HG02852 (cell line): ENCODE measurements at regions not wholly inside any gene's neighbourhood (a gene's known extent, or its start where the extent isn't known, plus 50 kb on each side); places are given as distances from the start of the nearest gene placed in this dataset.

Source experiments
- ATAC-seq: cut with Tn5 transposase; IDR thresholded peaks from one replicate; pipeline ENCODE4 v1.9.1; 2021; ENCODE audit warnings: mild to moderate bottlenecking, moderate library complexity; ENCODE audit not compliant: unreplicated experiment

DNA sequence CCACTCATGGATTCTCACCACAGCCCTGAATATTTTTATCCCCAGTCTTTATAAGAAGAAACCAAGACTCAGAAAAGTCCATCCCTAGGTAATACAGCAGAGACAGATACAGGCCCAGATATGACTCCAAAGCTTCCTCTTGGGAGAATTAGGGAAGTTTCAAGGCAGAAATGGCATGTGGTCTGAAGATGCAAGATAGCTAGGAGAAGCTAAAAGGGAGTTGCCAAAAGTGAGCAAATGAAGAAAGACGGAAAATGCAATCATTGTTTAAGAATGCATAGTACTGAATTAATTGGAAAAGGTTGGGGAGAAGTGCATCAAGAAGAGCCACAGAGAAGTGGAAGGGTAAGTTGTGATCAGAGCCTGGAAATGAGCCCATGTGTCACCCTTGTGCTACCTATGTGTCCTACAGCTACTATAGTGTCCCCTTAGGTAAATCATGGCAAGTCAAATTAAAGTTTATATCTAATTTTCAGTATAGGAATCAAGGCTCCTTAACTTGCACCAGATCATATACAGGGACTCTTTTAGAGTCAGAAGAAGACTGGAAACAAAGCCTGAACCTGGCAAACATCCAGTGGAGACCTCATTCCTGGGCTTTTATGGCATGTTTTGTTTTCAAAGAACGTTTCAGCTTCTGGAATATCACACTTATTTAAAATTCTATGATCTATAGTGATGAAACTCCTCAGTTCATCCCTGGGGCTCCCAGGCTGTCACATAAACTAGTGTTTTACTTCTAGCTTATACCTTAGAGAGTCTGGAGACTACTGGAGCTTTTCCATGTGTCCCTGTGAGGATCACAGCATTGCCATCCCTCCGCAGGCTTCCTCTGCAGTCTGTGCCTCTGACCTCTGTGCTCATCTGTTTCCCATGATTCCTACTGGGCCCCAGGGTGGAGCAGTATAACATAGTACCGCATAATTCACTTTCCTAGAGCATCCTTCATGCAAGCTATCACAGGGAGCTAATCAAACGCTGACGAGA is 189.0 kb upstream of the CDKN3 start:
- no peak for ATAC-seq

DNA sequence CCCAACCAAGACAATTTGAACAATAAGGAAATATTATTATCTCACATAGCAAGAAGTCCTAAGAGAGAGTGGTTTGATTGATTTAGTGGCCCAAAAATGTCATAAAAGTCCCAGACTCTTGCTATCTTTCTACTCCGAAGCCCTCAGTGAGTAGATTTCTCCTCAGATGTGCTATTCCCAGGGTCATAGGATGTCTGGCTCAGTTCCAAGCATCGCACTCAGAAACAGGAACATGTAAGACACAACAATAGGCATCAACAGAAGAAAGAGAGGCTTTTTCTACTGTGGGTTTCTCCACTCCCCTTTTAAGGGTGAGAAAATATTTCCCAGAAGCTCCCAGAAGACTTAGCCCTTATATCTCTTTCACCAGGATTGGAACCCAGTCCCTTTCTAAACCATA is 188.1 kb upstream of the CDKN3 start:
- no peak for ATAC-seq

- no peak for ATAC-seq
These were observed 187.1 kb upstream of the CDKN3 start for GRCh38 chr14:54209511-54210250.

GRCh38 chr14:54211551-54212308 is 185.1 kb upstream of the CDKN3 start:
- ATAC-seq, result no peak

- no peak for ATAC-seq
These were observed 183.3 kb upstream of the CDKN3 start for GRCh38 chr14:54213536-54213935.

DNA sequence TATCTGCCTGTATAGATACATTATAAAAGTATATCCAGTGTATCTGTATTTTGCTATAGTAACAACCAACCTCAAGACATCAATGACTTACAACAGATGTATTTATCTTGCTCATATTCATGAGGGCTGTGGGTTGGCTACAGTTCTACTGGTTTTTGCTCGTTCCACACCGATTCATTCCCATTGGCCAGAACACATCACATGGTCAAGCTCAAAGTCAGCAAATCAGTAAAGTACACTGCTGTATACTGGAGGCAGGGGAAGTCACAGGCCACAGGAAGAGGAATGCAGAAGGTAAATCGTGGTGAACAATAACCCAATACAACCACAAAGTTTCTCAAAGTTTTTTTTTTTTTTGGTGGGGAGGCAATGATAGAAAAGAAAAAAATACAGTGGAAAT is 180.0 kb upstream of the CDKN3 start:
- no peak for ATAC-seq

DNA sequence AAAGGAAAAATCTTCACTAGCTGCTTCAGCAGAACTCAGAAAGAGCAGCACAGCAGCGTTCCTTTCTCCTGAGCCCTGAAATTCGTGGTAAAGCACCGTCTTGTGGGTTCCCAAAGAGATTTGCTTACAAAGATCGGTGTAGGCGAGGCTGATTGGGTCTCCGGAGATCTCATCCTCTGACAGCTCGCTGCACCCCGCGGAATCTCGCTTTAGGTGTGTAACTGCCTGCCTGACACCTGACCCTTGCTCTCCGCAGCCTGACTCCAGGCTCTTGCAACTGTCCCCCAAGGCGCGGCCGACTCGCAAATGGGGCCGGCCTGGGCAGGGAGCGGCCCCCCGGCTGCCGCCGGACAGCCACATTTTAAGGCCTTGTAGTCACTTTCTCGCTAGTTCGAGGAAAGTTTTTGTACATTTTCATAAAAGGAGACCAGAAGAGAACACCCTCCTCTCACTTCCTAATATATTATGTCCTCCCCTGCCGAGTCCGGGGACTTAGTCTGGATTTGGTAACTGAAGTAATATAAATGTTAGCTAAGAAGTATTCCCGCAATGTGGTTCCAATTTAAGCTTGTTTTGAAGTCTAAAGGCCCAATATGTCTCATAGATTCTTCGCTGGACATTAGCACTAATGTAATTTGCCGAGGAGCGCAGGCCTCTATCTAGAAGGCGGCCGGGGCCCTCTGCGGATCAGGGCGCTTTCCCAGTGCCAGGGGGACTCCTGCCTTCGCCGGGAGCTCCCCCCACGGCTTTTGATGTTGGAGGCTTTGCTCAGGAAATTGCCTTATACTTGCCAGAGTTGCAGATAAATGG is 177.3 kb upstream of the CDKN3 start:
- no peak for ATAC-seq

DNA sequence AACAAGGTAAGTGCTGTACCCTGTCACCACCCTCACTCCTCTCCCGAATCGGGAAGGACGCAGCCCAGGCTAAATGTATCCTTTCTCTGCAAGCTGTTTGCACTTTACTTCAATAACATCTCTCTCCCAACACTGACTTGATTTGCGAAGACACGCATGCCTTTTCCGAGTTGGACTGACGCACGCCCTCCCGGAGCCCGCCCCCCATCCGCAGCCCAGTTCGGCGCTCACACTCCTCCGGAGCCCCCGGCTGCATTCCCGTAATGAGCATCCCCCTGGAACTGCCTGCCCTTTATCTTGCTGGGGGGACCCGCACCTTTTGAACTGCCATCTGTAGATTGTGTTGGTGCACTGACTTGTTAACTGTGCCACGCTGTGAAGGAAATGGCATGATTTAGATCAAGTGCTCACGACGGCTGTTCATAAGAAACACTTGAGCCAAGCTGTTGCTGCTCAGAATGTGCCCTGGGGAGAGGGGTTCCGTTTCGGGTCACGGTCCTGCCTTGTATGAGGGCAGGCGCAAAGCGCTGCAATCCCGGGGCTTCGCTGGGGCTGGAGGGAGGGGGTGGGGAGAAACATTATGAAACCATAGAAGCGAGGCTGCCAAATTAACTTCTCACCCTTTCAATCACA is 176.6 kb upstream of the CDKN3 start:
- ATAC-seq, result no peak

- no peak for ATAC-seq
These were observed 175.9 kb upstream of the CDKN3 start for GRCh38 chr14:54220704-54221431.

DNA sequence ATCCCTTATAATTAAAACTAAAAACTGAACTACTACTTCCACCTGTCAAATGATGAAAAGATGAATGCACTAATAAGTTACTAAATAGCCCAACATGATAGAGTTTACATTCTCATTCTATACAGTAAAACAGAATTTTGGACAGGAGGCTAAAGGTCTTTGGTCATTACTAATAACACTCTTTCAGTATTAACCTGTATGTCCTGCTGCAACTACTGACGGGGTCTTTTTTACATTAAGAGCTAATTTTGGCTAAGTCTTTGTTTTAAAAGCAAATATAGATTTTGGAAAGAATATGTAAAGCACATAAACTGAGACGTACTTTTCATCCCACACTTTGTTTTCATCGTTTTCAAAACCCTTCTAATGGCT is 175.4 kb upstream of the CDKN3 start:
- ATAC-seq, result no peak

DNA sequence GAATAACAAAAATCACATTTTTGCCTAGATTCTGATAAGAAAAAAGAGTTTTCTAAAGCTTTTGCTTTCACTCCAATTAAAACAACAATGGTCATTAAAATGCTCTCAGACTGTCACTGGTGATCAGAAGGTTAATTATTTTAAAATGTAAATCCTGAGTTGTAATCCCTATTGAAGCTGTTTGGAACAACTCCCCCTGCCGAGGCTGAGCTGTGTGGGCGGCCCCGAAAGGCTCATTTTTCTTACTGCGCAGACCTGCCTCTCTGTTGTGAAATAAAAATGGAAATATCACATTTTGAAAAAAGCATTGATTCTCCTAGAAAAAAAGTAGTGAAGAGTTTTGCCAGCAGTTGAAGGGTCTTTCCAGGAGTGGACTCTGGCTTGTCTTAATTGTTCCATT is 174.8 kb upstream of the CDKN3 start:
- no peak for ATAC-seq

GRCh38 chr14:54223831-54224402 is 172.9 kb upstream of the CDKN3 start:
- ATAC-seq, result no peak

DNA sequence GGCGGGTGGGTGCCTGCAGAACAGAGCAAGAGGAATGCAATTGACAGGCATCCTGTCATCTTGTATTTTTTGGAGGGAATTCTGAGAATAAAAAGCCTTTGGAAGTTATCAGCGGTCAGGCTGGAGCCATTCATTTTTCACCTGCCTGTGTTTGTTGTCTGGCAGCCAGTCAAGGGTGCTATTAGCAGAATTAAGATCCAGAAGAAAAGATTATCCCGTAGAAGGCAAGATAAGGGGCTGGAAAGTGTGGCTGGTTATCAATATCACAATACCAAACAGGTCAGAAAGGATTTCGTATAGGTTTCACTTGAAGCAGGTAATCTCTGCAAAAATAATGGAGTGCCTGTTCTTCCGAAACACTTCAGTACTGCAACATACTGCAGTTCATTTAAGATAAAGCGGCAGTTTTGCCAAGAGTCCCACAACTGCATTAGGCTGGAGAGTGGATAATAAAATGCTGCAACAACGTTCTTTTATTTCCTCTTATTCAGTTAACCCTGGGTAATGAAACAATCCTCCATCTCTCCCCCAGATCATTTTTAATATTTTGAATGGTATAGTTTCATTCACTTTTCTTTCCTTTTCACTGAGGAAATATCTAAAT is 171.2 kb upstream of the CDKN3 start:
- no peak for ATAC-seq

- no peak for ATAC-seq
These were observed 170.7 kb upstream of the CDKN3 start for GRCh38 chr14:54226103-54226502.

DNA sequence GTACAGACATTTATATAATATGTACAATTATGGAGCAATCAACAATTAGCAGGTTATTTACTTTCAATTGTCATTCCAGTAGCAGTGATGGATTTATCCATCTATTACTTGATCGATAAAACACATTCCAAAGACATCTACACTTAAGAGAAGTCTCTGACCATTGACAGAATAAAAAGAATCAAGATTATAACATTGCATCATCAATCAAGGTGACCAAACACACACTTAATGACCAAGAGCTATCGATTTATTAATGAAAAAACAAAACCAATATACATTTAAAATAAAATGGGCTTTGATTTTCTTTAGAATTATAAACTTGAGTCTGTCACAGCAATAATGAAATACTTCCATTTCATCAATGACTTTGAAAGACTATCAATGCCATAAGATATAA is 170.2 kb upstream of the CDKN3 start:
- ATAC-seq, result no peak

- ATAC-seq, result no peak
These were observed 167.7 kb upstream of the CDKN3 start for GRCh38 chr14:54229136-54229535.

GRCh38 chr14:54230645-54231044 is 166.2 kb upstream of the CDKN3 start:
- ATAC-seq, result no peak

DNA sequence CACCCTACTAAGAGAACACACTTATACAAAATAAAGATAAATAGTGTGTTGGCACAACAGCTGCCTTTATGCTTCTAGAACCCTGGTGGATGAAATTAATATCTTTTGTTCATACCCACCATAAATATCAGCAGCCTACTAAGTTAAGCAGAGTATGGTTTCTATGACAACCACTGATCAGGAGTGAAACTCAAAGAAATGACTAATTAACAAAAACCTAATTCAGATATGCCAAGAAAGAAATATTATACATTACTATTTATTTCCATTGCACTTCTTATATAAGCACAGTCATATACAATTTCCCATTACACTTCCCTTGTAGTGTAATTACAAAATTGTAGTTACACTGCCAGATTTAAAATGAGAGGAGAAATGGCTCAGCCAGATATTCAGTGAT is 164.1 kb upstream of the CDKN3 start:
- ATAC-seq, result no peak

DNA sequence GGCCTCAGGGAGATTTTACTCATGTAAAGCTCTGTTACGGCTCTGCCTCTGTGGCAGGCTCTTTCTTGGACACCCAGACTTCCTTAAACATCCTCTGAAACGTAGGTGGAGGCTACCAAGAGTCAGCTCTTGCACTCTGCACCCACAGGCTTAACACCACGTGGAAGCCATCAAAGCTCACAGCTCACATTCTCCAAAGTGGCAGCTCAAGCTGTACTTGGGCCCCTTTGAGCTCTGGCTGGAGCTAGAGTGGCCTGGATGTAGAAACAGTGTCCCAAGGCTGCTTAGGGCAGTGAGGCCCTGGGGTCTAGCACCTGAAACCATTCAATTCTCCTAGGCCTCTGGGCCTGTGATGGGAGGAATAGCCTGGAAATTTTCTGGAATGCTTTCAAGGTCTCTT is 155.3 kb upstream of the CDKN3 start:
- ATAC-seq, result no peak
